HG03045 (cell line): ENCODE measurements at regions not wholly inside any gene's neighbourhood (a gene's known extent, or its start where the extent isn't known, plus 50 kb on each side); places are given as distances from the start of the nearest gene placed in this dataset.

ENCODE experiments used
- ATAC-seq: cut with Tn5 transposase; IDR thresholded peaks from one replicate; pipeline ENCODE4 v1.9.1; 2021; ENCODE audit warnings: mild to moderate bottlenecking, moderate library complexity; ENCODE audit not compliant: unreplicated experiment

DNA sequence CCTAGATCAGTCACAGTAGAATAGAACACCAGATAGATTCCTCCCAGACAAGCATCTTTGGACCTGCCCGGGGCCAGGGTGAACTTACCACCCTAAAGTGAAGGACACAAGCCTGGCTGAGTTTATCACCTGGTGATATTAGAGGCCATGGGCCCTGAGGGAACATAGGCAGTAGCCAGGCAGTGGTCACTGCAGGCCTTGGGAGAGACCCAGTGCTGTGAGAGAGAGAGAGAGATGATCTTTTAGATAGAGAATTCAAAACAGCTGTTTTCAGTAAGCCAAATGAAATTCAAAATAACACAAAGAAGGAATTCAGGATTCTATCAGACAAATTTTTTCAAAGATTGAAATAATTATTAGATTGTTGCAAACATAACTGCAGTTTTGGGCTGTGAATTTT is 1679.9 kb downstream of the EFNB2 start:
- no peak for ATAC-seq

DNA sequence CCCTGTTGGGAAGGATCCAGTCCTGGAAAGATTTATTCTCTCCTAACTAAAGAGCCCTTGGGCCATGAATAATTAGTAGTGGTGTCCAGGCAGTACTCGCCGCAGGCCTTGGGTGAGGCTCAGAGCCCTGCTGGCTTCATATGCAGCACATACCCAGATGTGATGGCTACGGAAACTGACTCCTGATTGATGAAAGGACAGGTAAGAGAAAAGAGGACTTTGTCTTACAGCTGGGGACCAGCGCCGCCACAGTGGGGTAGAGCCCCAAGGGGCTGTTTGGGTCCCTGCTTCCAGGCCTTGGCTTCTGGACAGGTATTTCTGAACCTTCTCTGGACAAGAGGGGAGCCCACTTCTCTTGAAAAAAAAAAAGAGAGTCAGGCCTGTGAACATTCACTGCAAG is 1680.8 kb downstream of the EFNB2 start:
- ATAC-seq, result no peak

DNA sequence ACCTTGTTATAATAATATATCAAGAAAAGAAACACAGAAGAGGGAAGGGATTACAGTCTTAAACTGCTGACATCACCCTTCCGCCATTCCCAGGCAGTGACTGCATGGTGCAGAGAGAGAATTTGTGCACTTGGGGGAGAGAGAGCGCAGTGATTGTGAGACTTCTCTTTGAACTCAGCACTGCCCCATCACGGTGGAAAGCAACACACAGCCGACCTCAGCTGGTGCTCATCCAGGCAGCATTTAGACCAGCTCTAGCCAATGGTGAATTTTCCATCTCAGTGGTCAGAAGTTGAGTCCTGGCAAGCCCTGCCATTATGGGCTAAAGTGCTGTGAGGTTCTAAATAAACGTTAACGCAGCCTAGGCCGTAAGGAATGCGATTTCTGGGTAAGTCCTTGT is 1681.5 kb downstream of the EFNB2 start:
- no peak for ATAC-seq

DNA sequence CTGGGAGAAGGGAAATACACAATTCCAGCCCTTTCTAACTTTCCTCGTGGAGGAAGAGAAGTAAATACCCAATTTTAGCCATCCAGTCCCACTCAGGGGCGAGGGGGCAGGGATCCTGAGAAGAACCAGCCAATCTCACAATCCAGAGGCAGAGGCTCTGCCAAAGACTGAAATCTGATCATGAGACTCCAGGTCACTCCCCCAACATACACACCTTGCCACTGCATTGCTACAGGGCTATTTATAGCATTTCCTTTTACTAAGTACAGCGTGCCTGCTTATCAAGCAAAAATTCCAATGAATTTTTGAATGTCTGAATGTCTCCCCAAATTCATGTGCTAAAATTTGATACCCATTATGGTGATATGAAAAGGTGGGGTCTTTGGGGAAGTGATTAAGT is 1687.5 kb downstream of the EFNB2 start:
- no peak for ATAC-seq

DNA sequence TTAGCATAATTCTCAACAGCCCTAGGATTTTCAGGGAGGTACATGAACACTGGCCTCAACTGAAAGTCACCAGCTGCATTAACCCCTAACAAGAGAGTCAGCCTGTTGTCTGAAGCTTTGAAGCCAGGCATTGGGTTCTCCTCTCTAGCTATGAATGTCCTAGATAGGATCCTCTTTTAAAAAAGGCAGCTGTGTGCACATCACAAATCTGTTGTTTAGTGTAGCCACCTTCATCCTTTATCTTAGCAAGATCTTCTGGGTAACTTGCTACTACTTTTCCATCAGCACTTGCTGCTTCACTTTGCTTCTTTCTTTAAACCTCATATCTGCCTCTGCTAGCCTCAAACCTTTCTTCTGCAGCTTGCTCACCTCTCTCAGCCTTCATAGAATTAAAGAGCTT is 1692.1 kb downstream of the EFNB2 start:
- ATAC-seq, result no peak

DNA sequence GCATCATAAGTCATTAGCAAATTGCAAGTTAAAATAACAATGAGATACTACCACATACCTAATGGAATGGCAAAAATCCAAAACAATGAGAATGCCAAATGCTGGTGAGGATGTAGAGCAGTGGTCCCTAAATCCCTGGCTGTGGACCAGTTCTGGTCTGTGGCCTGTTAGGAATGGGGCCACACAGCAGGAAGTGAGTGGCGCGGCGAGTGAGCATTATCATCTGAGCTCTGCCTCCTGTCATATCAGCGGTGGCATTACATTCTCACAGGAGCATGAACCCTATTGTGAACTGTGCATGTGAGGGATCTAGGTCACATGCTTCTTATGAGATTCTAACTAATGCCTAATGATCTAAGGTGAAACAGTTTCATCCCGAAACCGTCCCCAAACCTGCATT is 1694.4 kb downstream of the EFNB2 start:
- ATAC-seq, result no peak

DNA sequence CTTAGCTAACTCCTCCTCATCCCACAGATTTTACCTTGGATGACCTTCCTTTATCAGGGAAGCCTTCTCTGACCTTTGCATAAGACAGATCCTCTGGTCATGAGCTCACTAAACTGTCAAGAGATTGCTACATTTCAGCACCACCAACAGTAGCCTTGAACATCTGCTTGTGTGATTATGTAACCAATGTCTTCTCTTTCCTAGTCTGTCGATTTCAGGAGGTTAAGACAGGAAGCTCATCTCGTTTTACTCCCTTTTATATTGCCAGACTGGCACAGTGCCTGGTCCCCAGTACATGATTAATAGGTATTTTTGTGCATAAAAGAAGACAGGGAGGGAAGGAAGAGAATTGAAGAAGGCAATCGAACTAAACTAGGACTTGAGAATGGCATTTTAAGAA is 1697.7 kb downstream of the EFNB2 start:
- no peak for ATAC-seq

DNA sequence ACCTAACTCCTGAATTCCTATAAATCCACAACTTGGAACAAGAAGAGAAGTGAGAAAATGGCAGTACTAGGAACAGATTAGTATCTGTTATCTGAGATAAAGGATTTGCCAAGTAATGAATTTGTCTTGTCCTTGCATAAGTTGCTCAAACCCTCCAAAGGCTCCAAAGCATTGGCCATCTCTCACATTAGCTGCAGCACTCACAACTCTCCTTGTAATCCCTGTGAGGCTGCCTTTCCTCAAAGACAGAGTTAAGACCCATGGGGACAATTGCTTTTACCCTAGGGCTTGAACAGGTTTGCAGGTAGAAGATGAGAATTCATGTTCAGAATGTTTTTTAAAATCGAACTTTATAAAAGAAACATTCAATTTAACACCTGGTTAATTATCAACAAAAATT is 1702.2 kb downstream of the EFNB2 start:
- ATAC-seq, result no peak

DNA sequence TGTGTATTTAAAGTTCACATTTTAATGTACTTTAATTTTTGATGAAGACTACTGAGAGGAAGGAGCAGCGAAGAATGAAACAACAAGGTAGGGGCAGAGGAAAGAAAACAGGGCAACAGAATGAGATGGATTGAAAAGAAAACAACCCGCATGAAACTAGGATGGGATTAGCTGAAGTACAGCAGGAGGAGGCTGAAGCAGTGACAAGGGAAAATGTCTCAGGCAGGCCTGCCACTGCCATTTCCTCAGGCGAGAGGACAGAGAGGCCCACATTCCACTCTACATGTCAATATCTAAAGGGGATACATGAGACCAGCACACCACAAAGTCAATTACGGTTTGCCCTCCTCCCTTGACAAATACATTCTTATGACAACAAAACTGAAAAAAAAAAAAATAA is 1703.2 kb downstream of the EFNB2 start:
- no peak for ATAC-seq

DNA sequence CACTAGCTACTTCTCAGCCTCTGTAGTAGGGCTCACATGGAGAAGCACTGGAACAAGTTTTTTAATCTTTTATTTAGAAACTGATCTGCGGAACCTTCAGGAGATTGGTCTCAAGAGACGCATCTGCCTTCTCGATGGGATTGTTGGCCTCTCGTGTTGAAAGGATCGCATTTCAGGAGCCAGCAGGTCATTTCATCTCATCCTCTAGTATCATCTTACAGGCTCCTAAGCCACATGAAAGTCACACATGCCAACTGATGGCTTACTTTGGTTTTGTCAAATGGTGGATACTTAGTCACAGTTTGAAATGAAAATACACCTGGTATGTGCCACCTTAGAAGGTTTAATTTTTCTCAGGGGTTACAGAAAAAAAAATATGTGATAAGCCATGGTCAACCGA is 1703.6 kb downstream of the EFNB2 start:
- ATAC-seq, result no peak

DNA sequence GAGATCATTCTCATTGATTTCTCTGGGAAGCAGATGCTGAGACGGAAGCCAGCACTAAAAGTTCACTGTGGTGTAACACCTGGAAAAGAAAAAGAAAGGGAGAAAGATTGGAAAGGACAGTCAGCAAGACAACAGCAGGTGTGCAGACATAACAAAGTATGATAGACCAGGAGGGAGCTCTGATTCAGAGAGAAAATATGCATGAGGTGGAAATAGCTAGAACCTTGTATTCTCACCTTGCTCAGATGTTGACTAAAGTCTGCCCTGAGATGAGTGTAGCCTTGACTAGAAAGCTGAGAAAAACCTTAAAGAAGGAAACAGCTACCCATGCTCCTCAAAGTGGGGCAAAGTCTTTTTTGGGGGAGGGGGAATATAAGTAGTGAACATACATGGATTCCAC is 1711.8 kb downstream of the EFNB2 start:
- no peak for ATAC-seq

DNA sequence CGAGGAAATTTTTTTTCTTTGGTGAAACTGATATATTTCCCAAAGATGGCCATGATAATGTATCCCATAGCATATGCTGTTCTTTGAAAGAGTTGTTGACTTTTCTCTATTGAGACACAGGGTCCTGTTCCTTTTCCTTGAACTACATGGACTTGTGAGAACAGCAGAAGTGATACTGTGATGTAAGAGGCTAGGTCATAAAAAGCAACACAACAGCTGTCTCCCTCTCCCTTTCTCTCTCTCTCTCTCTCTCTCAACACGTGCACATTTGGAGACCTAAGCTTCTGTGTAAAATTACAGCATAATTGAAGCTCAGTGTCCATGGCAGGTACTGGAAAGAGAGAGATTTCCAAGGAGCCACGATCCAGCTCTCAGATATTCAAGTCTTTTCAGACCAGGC is 1712.4 kb downstream of the EFNB2 start:
- no peak for ATAC-seq

DNA sequence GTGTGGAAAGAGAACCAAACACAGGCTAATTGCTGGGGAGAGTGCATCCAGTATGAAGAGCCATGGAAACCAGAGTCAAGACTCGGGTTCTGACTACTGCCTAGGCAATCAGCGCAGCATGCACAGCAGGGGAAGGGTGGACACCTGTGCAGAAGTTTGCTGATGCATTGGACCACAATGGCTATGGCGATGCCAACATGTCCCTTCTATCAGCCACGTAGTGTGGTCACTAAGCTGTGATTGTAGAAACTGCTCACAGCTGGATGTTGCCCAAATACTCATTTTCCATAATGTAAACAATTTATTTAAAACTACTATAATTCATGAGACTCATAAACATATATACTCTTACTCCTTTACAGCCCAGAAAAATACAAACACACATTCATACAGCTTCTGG is 1718.2 kb downstream of the EFNB2 start:
- ATAC-seq, result no peak

DNA sequence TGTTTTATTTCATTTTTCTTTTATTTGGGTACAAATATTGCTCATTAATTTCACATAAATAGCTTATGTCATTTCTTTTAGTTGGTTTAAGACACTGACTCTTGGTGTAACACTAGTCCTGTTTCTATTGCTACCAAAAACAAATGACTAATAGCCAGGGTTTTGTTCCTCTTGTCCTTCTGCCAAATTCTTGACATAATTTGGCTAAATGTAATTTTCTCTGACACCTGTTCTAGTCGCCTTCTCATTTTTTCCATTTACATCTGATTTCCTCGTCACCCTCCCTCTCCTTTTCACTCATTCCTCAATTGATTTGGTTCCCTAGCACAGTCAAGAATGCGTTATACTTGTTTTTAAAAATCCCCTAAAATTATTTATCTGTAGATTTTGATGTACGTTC is 1718.7 kb downstream of the EFNB2 start:
- no peak for ATAC-seq

DNA sequence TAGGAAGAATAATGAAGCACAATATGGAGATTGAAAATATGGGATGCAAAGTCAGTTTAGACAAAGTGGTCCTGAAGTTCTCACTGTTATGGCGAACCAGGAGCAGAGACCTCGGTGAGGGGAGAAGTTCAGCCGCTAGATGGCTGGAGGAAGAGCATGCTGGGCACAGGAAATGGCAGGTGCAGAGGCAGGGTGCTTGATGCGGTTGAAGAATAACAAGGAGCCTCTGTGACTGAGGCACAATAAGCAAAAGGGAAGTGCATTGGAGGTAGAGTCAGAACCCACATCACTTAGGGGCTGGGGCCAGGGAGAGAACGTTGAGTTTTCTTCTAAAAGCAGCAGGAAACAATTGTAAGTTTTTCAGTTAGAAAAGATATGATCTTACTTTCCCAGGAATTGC is 1725.2 kb downstream of the EFNB2 start:
- ATAC-seq, result no peak

DNA sequence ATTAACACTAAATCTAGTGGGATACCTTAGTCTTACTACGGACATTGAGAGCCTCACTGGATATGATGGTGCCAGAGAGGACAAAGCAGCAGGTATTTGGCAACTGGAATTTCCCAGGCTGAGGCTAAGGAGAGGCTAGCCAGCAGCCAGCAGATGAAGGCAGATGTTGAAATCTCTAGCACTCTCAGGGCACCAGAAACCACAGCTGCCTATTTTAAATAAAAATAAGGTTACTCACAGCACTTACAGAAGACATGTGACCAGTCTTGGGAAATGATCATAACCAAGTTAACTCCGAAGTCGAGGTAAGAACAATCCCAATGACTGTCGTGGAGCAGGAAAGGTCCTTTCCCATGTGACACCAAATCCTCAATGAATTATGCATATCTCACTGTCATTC is 1726.0 kb downstream of the EFNB2 start:
- no peak for ATAC-seq

DNA sequence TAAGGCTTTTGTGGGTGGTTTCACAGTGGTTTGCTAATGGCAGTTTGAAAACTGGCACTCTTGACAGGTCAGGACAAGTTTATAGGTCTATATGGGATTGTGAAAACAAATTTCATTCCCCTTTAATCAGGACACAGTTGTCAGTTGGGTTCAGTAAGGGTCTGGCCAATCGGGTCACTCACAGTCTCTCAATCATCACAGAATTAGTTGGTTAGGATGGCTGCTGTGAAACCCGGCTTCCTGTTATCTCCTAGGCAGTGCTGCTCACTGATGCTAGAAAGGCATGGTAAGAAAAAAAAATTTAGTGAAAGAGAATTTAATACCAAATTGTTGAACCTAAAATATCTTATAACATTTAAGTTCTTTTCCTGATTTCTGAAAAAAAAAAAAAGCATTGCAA is 1730.1 kb downstream of the EFNB2 start:
- no peak for ATAC-seq

DNA sequence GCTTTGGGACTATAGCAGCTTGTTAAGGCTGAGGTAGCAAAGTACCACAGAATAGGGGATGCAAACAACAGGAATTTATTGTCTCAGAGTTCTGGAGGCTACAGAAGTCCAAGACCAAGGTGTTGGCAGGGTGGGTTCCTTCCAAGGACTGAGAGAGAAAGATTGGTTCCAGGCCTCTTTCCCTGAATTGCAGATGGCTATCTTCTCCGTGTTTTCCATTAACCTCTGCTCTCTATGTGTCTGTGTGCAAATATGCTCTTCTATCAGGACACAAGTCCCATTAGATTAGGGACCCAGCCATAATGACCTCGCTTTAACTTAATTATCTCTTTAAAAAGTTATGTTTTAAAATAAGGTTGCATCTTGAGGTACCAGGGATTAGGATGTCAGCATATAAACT is 1732.9 kb upstream of the SLC10A2 start:
- no peak for ATAC-seq

DNA sequence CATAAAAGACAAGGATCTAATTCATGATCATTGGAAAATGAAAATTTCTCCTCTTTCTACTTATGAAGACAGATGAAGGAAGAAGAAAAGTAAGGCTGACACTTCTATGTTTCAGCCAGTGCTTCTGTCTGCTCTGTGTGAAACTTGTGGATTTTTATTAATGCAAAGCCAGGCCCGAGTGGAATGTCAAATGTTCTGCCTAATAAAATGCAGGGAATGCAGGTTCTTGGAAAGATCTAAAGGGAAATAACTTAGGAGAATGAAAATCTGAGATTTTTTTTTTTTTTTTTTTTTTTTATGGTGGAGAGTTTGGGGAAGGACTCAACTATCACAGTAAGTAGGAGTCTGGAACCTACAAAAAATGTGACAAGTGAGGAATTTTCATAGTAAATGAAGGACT is 1732.3 kb upstream of the SLC10A2 start:
- ATAC-seq, result no peak

DNA sequence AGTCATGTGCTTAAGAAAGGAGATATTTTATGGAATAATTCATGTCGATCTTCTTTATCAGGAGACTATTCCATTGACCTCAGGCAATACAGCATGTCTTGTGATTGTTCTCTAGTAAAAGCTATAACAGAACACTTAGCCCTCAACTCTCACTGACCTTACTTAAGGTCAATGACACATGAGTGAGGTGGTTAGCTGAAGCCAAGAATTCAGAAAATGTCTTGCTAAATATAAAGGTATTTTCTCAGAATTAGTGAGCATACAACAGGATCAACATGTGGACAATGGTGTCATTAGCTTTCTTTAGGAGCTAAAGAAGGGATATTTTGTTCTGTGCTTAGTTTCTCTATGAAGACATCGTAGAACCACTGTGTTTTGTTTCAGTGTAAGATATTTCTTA is 1730.4 kb upstream of the SLC10A2 start:
- ATAC-seq, result no peak

DNA sequence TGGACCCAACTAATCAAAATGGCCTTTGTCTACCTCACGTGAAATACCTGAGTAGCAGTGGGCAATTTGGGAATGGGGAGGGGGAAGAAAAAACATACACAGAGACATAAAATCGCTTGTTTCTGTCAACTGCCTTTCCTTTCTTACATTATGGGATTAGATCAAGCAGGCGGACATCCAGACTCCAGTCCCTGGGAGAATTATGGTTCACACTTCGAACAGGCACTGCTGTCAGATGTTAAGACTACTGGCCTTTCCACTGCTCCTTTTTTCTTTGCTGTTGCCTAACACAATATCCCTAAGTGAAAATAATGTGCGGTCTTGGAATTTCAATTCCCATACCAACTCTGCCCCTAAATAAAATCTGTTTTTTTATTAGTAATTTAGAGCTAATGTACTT is 1719.7 kb upstream of the SLC10A2 start:
- no peak for ATAC-seq

DNA sequence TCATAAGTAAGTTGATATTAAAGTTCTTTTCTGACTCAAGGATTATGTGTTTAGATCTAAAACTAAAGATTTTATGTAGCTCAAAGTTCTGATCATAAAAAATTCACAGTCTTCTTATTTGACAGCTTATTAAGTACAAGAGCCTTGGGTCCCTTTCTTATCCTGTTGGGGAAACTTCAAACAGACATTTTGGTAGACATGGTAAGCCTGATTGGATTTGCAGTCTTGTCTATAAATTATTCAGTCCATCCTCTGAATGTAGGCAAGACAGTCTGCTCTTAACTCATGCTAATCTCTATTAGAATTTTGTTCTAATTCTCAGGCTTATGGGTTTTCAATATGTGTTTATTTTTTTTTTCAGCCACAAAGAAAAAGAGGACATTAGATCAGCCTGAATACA is 1718.7 kb upstream of the SLC10A2 start:
- ATAC-seq, result no peak

DNA sequence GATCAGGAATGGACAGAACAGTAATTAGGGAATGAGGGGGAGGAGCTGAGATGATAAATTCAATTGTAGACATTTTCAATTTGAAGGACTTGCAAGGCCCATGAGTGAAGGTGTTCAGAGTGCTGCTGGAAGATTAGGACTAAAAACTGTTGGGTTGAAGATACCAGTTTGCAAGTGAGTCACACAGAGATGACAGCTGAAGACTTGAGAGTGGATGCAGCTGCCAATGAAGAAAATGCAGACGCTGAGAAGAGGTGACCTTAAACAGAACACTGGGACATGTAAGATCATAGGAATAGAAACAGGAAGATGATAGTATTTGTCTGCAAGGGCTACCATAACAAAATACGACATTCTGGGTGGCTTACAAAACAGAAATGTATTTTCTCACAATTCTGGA is 1716.5 kb upstream of the SLC10A2 start:
- ATAC-seq, result no peak

DNA sequence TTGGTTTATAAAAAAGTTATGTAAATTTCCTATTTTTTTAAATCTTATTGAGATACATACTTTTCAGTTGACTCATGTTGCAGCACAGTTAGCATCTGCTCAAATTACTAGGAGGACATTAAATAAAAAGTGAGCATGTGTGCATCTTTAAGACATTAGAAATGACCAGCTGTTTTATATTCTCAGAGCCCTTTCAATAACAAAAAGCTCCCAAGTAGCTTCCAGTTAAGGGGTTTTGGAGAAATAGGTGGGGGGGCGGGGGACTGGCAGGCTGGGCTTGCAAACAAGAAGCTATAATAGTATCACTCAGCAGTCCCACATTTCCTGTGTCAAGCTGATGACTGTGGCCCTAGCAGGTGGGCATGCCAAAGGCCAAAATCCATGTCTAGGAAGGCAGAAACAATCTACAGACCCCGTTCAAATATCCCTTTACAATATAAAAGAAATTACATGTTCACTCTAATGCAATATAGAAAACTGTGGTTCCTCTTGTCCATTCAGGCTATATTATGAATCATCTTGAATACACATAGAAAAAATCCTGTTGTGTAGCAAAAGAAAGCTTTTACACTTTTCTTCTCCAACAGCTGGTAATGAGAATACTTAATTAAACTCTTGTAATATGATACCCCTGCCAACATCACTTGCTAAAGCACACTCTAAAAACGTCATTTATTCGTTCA is 1713.2 kb upstream of the SLC10A2 start:
- no peak for ATAC-seq
